Smooth muscle cell (in vitro differentiated cells): ENCODE measurements at regions not wholly inside any gene's neighbourhood (a gene's known extent, or its start where the extent isn't known, plus 50 kb on each side); places are given as distances from the start of the nearest gene placed in this dataset.

Experiments
- DNase-seq: peaks from one replicate; lab custom pipeline; 2025; ENCODE audit not compliant: unreplicated experiment; lab: John Stamatoyannopoulos, UW
- H2AFZ ChIP-seq: fragments of 200-600 bp; sonication (generic); 2 replicates; pipeline ENCODE4 v1.6.0; 2016; ENCODE audit warnings: antibody characterized with exemption, low read depth, mild to moderate bottlenecking
- H3F3A ChIP-seq: fragments of 200-600 bp; sonication (generic); 2 replicates; pipeline ENCODE4 v1.6.0; 2017; ENCODE audit warnings: antibody characterized with exemption, low read depth
- H3K27ac ChIP-seq: fragments of 200-600 bp; sonication (generic); 2 replicates; pipeline ENCODE4 v1.5.1; 2016; ENCODE audit warnings: low read depth, mild to moderate bottlenecking
- H3K27me3 ChIP-seq: fragments of 200-600 bp; sonication (generic); 2 replicates; pipeline ENCODE4 v1.6.1; 2016; ENCODE audit warnings: low read depth, mild to moderate bottlenecking
- H3K36me3 ChIP-seq: fragments of 200-600 bp; sonication (generic); 2 replicates; pipeline ENCODE4 v1.5.1; 2016; ENCODE audit warnings: low read depth
- H3K4me1 ChIP-seq: fragments of 200-600 bp; sonication (generic); 2 replicates; pipeline ENCODE4 v1.5.1; 2016; ENCODE audit warnings: low read depth
- H3K4me2 ChIP-seq: fragments of 200-600 bp; sonication (generic); 2 replicates; pipeline ENCODE4 v1.6.0; 2016; ENCODE audit warnings: mild to moderate bottlenecking
- H3K4me3 ChIP-seq: fragments of 200-600 bp; sonication (generic); 2 replicates; pipeline ENCODE4 v1.5.1; 2016; ENCODE audit warnings: mild to moderate bottlenecking
- H3K79me2 ChIP-seq: fragments of 200-600 bp; sonication (generic); 2 replicates; pipeline ENCODE4 v1.6.0; 2016; ENCODE audit warnings: low read depth, mild to moderate bottlenecking
- H3K9ac ChIP-seq: fragments of 200-600 bp; sonication (generic); 2 replicates; pipeline ENCODE4 v1.6.0; 2016; ENCODE audit warnings: low read depth
- H3K9me3 ChIP-seq: fragments of 200-600 bp; sonication (generic); replicated peaks from 2 replicates; pipeline ENCODE4 v1.5.1; 2016; ENCODE audit warnings: low read depth
- H4K20me1 ChIP-seq: fragments of 200-600 bp; sonication (generic); 2 replicates; pipeline ENCODE4 v1.6.0; 2016; ENCODE audit warnings: low read depth
- CTCF ChIP-seq: fragments of 200-600 bp; sonication (generic); IDR thresholded peaks from 2 replicates; pipeline ENCODE4 v1.5.1; 2017; ENCODE audit warnings: borderline replicate concordance, mild to moderate bottlenecking, antibody characterized with exemption; ENCODE audit not compliant: insufficient read depth, poor library complexity, severe bottlenecking
- WGBS: methylation state at CpG from one replicate; pipeline ENCODE4 v1.1.7; 2016; ENCODE audit warnings: low lambda C conversion rate; 5-methylcytosine and 5-hydroxymethylcytosine counted together

GRCh38 chr13:73934771-73935170, 199.4 kb downstream of the KLF12 start:
- Histone ChIP-seq H3F3A (peaks cover 5% of the 10 kb centered on the region), H2AFZ (no peak overlapping the region), H3K79me2 (no peaks in the 10 kb centered on the region), H3K9ac (no peak overlapping the region), H3K4me2 (no peak overlapping the region), H3K9me3 (no peaks in the 10 kb centered on the region), H3K27me3 (no peaks in the 10 kb centered on the region), H3K36me3 (no peaks in the 10 kb centered on the region), H3K27ac (no peak overlapping the region), H3K4me1 (peaks cover 11% of the 10 kb centered on the region), H3K4me3 (no peak overlapping the region), H4K20me1 (no peaks in the 10 kb centered on the region)
- no peak for TF ChIP-seq CTCF
- 93% methylated on average over 3 of the region's 3 CpGs for WGBS
- DNase-seq: no peak

GRCh38 chr13:73934215-73934641, 200.0 kb downstream of the KLF12 start:
- Histone ChIP-seq H3K9ac (no peak overlapping the region), H3K4me3 (no peak overlapping the region), H4K20me1 (no peaks in the 10 kb centered on the region), H3K4me1 (peaks cover 11% of the 10 kb centered on the region), H3K27me3 (no peaks in the 10 kb centered on the region), H3K9me3 (no peaks in the 10 kb centered on the region), H3K27ac (no peak overlapping the region), H3F3A (peaks cover 5% of the 10 kb centered on the region), H3K36me3 (no peaks in the 10 kb centered on the region), H2AFZ (no peak overlapping the region), H3K4me2 (no peak overlapping the region), H3K79me2 (no peaks in the 10 kb centered on the region)
- TF ChIP-seq CTCF: no peak
- 63% methylated on average over 4 of the region's 4 CpGs for WGBS
- DNase-seq: no peak

GRCh38 chr13:73933795-73934194, 200.4 kb downstream of the KLF12 start:
- H3K4me1 ChIP-seq: peaks cover 8% of the 10 kb centered on the region
- H3K9ac ChIP-seq: no peak overlapping the region
- peaks cover 5% of the 10 kb centered on the region for H3F3A ChIP-seq
- no peak overlapping the region for H3K4me3 ChIP-seq
- H4K20me1 ChIP-seq: no peaks in the 10 kb centered on the region
- H3K36me3 ChIP-seq: no peaks in the 10 kb centered on the region
- H3K79me2 ChIP-seq: no peaks in the 10 kb centered on the region
- H3K27ac ChIP-seq: no peak overlapping the region
- TF ChIP-seq CTCF: no peak
- no peaks in the 10 kb centered on the region for H3K9me3 ChIP-seq
- WGBS: 88% methylated on average over 2 of the region's 2 CpGs
- DNase-seq: no peak
- no peak overlapping the region for H3K4me2 ChIP-seq
- no peaks in the 10 kb centered on the region for H3K27me3 ChIP-seq
- no peak overlapping the region for H2AFZ ChIP-seq

DNA sequence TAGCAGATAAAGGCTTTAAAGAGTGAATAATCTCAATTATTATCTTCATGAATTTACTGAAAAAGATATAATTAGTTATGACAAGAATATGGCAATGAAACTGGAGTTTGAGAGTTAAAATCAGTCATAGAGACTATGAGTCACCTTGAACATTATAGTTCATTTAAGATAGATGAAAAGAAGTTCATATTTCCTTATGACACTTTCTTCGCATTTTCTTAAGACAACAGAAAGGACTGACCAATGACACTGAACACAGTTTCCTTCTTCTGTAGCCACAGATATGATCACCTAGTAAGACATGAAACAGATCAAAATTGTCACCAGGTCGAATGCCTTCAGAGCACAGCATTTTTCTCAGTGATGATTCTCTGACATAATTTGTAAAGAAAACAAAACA, 202.1 kb downstream of the KLF12 start:
- Histone ChIP-seq H4K20me1 (no peaks in the 10 kb centered on the region), H3K27ac (no peak overlapping the region), H3K9me3 (no peaks in the 10 kb centered on the region), H3K27me3 (no peaks in the 10 kb centered on the region), H3K79me2 (no peaks in the 10 kb centered on the region), H3K4me2 (no peak overlapping the region), H3K36me3 (no peaks in the 10 kb centered on the region), H3F3A (no peaks in the 10 kb centered on the region), H3K9ac (no peak overlapping the region), H2AFZ (no peak overlapping the region), H3K4me3 (no peak overlapping the region), H3K4me1 (no peaks in the 10 kb centered on the region)
- no peak for DNase-seq
- 62% methylated on average over 2 of the region's 2 CpGs for WGBS
- no peak for TF ChIP-seq CTCF
